ENCODE measurements at regions not wholly inside any gene's neighbourhood (a gene's known extent, or its start where the extent isn't known, plus 50 kb on each side); places are given as distances from the start of the nearest gene placed in this dataset.

- Histone ChIP-seq H3K9me3 (no peaks in the 10 kb centered on the region), H3K4me1 (no peaks in the 10 kb centered on the region), H3K27ac (no peak overlapping the region), H3K27me3 (no peaks in the 10 kb centered on the region), H3K4me3 (no peak overlapping the region), H3K36me3 (no peaks in the 10 kb centered on the region)
- intact Hi-C loops (cut with DNase I): loop anchor here (5.0 kb wide), 1 partner anchor 881 kb away; no protein-coding TSS in a partner anchor
- WGBS, 2 donors: 47 to 67% methylated on average over 3 of the region's 3 CpGs
- TF ChIP-seq CTCF (IDR thresholded peaks at IDR 0.05) (no peak), POLR2A (IDR thresholded peaks at IDR 0.05) (no peak)
- DNase-seq: no peak
Observed at GRCh38 chr7:85593355-85593754, 406.5 kb upstream of the SEMA3D start.

- H3K27me3 ChIP-seq: no peaks in the 10 kb centered on the region
- no peaks in the 10 kb centered on the region for H3K4me1 ChIP-seq
- H3K36me3 ChIP-seq: no peaks in the 10 kb centered on the region
- TF ChIP-seq POLR2A (IDR thresholded peaks at IDR 0.05): no peak
- TF ChIP-seq CTCF (IDR thresholded peaks at IDR 0.05): no peak
- H3K4me3 ChIP-seq: no peak overlapping the region
- no peak for DNase-seq
- no peak overlapping the region for H3K27ac ChIP-seq
- H3K9me3 ChIP-seq: no peaks in the 10 kb centered on the region
- intact Hi-C loops (cut with DNase I): no loop called here
Observed at GRCh38 chr7:85587785-85588184, 400.9 kb upstream of the SEMA3D start.

- Histone ChIP-seq H3K27me3 (no peaks in the 10 kb centered on the region), H3K27ac (no peak overlapping the region), H3K9me3 (no peaks in the 10 kb centered on the region), H3K4me3 (no peak overlapping the region), H3K36me3 (no peaks in the 10 kb centered on the region), H3K4me1 (no peaks in the 10 kb centered on the region)
- intact Hi-C loops (cut with DNase I): no loop called here
- TF ChIP-seq CTCF (IDR thresholded peaks at IDR 0.05): no peak
- TF ChIP-seq POLR2A (IDR thresholded peaks at IDR 0.05): no peak
- WGBS, 2 donors: 43 to 45% methylated on average over 3 of the region's 3 CpGs
- no peak for DNase-seq
Observed at GRCh38 chr7:85586091-85586490, 399.2 kb upstream of the SEMA3D start.

- intact Hi-C loops (cut with DNase I): no loop called here
- no peaks in the 10 kb centered on the region for H3K27me3 ChIP-seq
- no peaks in the 10 kb centered on the region for H3K36me3 ChIP-seq
- H3K9me3 ChIP-seq: no peaks in the 10 kb centered on the region
- WGBS, 2 donors: 56 to 77% methylated on average over 6 of the region's 6 CpGs
- H3K4me3 ChIP-seq: no peak overlapping the region
- DNase-seq: no peak
- no peak for TF ChIP-seq POLR2A (IDR thresholded peaks at IDR 0.05)
- TF ChIP-seq CTCF (IDR thresholded peaks at IDR 0.05): no peak
- H3K27ac ChIP-seq: no peak overlapping the region
- H3K4me1 ChIP-seq: no peaks in the 10 kb centered on the region
Observed at GRCh38 chr7:85583131-85583953, 396.5 kb upstream of the SEMA3D start.

GRCh38 chr7:85573844-85574243 lies 387.0 kb upstream of the SEMA3D start:
- Histone ChIP-seq H3K27me3 (no peaks in the 10 kb centered on the region), H3K4me3 (no peak overlapping the region), H3K4me1 (no peaks in the 10 kb centered on the region), H3K27ac (no peak overlapping the region), H3K36me3 (no peaks in the 10 kb centered on the region), H3K9me3 (no peaks in the 10 kb centered on the region)
- WGBS, 2 donors: 59 to 66% methylated on average over 4 of the region's 4 CpGs
- intact Hi-C loops (cut with DNase I): no loop called here
- no peak for DNase-seq
- no peak for TF ChIP-seq POLR2A (IDR thresholded peaks at IDR 0.05)
- no peak for TF ChIP-seq CTCF (IDR thresholded peaks at IDR 0.05)

All from esophagus squamous epithelium (tissue), 5 donors.